ENCODE measurements at regions not wholly inside any gene's neighbourhood (a gene's known extent, or its start where the extent isn't known, plus 50 kb on each side); places are given as distances from the start of the nearest gene placed in this dataset.

DNA sequence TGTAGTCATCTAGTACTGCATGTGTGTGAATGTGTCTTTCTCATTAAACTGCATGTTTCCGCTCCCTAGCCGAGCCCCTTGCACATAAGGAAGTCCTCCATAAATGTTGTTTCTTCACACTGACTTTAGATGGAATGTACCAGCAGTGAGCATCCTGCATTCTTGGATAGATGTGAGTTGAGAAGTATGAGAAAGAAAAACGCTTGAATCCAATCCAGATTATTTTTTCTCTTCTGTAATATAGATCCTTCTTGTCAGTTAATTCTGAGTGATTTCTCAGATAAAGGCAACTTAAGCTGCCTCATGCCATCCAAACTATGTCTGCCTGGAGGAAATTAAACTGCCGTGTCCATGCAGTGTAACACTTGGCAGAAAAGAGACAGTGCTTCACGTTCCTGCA, 268.1 kb upstream of the ISX start:
- no peaks in the 10 kb centered on the region for H3K9me3 ChIP-seq (ENCODE audit: low read depth)
- H3K36me3 ChIP-seq: no peaks in the 10 kb centered on the region
- TF ChIP-seq, protein P1, sequence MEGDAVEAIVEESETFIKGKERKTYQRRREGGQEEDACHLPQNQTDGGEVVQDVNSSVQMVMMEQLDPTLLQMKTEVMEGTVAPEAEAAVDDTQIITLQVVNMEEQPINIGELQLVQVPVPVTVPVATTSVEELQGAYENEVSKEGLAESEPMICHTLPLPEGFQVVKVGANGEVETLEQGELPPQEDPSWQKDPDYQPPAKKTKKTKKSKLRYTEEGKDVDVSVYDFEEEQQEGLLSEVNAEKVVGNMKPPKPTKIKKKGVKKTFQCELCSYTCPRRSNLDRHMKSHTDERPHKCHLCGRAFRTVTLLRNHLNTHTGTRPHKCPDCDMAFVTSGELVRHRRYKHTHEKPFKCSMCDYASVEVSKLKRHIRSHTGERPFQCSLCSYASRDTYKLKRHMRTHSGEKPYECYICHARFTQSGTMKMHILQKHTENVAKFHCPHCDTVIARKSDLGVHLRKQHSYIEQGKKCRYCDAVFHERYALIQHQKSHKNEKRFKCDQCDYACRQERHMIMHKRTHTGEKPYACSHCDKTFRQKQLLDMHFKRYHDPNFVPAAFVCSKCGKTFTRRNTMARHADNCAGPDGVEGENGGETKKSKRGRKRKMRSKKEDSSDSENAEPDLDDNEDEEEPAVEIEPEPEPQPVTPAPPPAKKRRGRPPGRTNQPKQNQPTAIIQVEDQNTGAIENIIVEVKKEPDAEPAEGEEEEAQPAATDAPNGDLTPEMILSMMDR (IDR thresholded peaks at IDR 0.05; ENCODE audit: low read depth, low read length): no peak
- H3K4me3 ChIP-seq: no peak overlapping the region
- no peaks in the 10 kb centered on the region for H3K27me3 ChIP-seq
- no peaks in the 10 kb centered on the region for H3K4me1 ChIP-seq (ENCODE audit: low read depth)
- H3K27ac ChIP-seq: no peak overlapping the region
- no peak for DNase-seq (ENCODE audit: low read depth in 1 of 2, low spot score in 1 of 2)

DNA sequence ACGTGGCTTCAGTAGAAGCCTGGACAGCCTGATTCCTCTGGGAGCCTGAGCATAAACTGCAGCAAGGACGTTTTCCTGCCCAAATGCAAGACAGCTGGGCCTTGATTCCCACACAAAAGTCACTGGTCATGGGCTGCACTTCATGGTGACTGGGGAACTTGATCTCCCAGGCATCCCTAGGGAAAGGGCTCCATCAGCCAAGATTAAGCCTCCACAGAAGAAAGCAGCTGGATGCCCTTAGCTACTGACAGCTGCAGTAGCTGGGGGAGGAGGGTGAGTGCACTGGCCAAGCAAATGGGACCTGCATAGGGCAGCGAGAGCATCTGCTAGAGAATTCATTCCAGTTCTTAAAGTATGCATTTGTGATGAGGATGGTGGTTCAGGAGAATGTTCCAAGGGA, 267.4 kb upstream of the ISX start:
- Histone ChIP-seq H3K27ac (no peak overlapping the region), H3K4me1 (ENCODE audit: low read depth) (no peaks in the 10 kb centered on the region)

DNA sequence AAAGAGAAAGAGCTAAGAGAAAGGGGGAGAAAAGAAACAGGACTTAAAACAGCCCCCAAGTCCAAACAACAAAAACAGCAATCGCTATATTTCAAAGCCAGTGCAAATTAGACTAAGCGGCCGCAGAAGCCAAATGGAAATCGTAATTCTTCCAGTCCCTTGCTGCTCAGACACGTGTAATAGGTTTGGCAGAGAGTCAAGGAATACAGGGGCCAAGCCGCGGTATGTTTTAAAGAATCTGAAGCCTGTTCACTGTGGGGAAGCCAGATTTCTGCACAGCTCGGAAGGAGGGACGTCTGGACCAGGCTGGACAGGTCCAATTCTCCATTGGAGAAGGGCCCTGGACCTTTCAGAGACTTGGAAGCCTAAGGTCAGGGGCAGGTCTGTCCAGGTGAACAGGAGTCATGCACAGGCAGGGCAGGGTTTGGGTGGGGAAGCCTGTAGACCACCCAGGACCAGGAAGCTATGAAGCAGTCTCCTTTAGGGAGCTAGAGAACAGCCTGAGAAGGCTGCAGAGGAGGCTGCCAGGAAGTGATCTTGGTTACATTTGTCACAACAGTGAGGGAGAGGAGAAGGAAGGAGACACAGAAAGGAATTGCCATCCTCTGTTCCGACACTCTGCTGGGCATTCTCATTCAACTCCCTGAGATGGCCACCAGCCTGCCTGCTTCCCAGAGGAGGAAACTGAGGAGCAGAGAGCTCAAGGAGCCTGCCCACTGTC, 265.5 kb upstream of the ISX start:
- Histone ChIP-seq H3K9me3 (ENCODE audit: low read depth) (no peaks in the 10 kb centered on the region), H3K27me3 (no peaks in the 10 kb centered on the region), H3K36me3 (no peaks in the 10 kb centered on the region), H3K27ac (no peak overlapping the region), H3K4me1 (ENCODE audit: low read depth) (no peaks in the 10 kb centered on the region), H3K4me3 (no peak overlapping the region)
- no peak for DNase-seq (ENCODE audit: low read depth in 1 of 2, low spot score in 1 of 2)
- TF ChIP-seq, protein P1 (IDR thresholded peaks at IDR 0.05; ENCODE audit: low read depth, low read length): no peak

More for the DNA sequence above, 267.4 kb upstream of the ISX start:
- H3K36me3 ChIP-seq: no peaks in the 10 kb centered on the region
- no peak overlapping the region for H3K4me3 ChIP-seq
- H3K27me3 ChIP-seq: no peaks in the 10 kb centered on the region
- TF ChIP-seq, protein P1 (IDR thresholded peaks at IDR 0.05; ENCODE audit: low read depth, low read length): no peak
- no peak for DNase-seq (ENCODE audit: low read depth in 1 of 2, low spot score in 1 of 2)
- H3K9me3 ChIP-seq (ENCODE audit: low read depth): no peaks in the 10 kb centered on the region

DNA sequence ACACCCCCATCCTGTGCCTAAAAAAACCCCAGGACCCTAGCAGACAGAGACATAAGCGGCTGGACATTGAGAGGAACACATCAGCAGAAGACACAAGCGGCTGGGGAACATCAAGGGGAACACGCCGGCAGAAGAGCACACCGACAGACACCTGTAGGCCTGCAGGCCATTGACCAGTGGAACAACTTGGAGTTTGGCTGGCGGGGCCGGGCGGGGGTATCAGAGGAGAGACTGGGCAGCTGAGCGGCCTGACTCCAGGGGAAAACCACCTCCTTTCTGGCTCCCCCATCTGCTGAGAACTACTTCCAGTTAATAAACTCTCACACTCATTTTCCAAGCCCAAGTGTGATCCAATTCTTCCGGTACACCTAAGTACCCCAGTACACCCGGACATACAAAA, 264.7 kb upstream of the ISX start:
- Histone ChIP-seq H3K4me3 (no peak overlapping the region), H3K36me3 (no peaks in the 10 kb centered on the region), H3K4me1 (ENCODE audit: low read depth) (no peaks in the 10 kb centered on the region), H3K9me3 (ENCODE audit: low read depth) (no peaks in the 10 kb centered on the region), H3K27ac (no peak overlapping the region), H3K27me3 (no peaks in the 10 kb centered on the region)
- DNase-seq (ENCODE audit: low read depth in 1 of 2, low spot score in 1 of 2): no peak
- TF ChIP-seq, protein P1 (IDR thresholded peaks at IDR 0.05; ENCODE audit: low read depth, low read length): no peak

DNA sequence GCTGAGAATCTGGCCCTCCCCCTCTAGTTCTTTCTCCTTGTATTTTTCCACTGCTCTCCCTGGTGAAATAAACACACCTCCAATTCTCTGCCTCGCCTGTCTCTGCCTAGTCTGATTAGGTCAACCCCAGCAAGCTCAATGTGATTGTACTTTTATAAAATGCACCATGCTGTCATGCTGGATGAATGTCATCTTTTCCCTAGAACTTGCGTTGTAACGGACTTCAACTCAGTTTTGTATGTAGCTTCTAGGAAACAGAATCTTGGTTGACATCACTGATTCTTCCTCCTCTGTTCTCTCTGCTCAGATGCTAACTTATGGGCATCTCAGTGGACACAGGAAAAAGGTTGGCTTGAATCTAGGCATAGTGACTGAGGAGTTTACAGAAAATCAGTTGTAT, 261.9 kb upstream of the ISX start:
- TF ChIP-seq, protein P1 (IDR thresholded peaks at IDR 0.05; ENCODE audit: low read depth, low read length): no peak
- no peaks in the 10 kb centered on the region for H3K27me3 ChIP-seq
- H3K9me3 ChIP-seq (ENCODE audit: low read depth): no peaks in the 10 kb centered on the region
- no peak overlapping the region for H3K27ac ChIP-seq
- H3K36me3 ChIP-seq: no peaks in the 10 kb centered on the region
- no peaks in the 10 kb centered on the region for H3K4me1 ChIP-seq (ENCODE audit: low read depth)
- no peak overlapping the region for H3K4me3 ChIP-seq
- no peak for DNase-seq (ENCODE audit: low read depth in 1 of 2, low spot score in 1 of 2)
